GM10266 (cell line): ENCODE measurements at regions not wholly inside any gene's neighbourhood (a gene's known extent, or its start where the extent isn't known, plus 50 kb on each side); places are given as distances from the start of the nearest gene placed in this dataset.

Experiments
- DNase-seq: peaks from one replicate; pipeline ENCODE4 v3.0.0; 2012; ENCODE audit errors: extremely low spot score
- CTCF ChIP-seq: IDR thresholded peaks from 2 replicates; pipeline ENCODE4 v1.5.1; 2012; ENCODE audit warnings: mild to moderate bottlenecking, low read depth; ENCODE audit not compliant: control insufficient read depth, insufficient read depth; ENCODE audit errors: missing control alignments

- no peak for TF ChIP-seq CTCF
Observed at GRCh38 chr5:145551714-145552113, 283.4 kb downstream of the PRELID2 start.

GRCh38 chr5:145548097-145548496 lies 287.0 kb downstream of the PRELID2 start:
- no peak for TF ChIP-seq CTCF
- DNase-seq: no peak

More at GRCh38 chr5:145551714-145552113, 283.4 kb downstream of the PRELID2 start:
- DNase-seq: no peak

- TF ChIP-seq CTCF: no peak
- DNase-seq: no peak
Observed at GRCh38 chr5:145544401-145544800, 290.7 kb downstream of the PRELID2 start.

GRCh38 chr5:145543968-145544367 lies 291.2 kb downstream of the PRELID2 start:
- no peak for DNase-seq
- TF ChIP-seq CTCF: no peak

- DNase-seq: no peak
- TF ChIP-seq CTCF: no peak
Observed at GRCh38 chr5:145540375-145540774, 294.8 kb downstream of the PRELID2 start.

GRCh38 chr5:145539201-145539600 lies 295.9 kb downstream of the PRELID2 start:
- no peak for TF ChIP-seq CTCF
- no peak for DNase-seq

GRCh38 chr5:145536133-145536532 lies 299.0 kb downstream of the PRELID2 start:
- DNase-seq: no peak
- no peak for TF ChIP-seq CTCF
